Left ventricle myocardium inferior (tissue), 1 donor: ENCODE measurements at regions not wholly inside any gene's neighbourhood (a gene's known extent, or its start where the extent isn't known, plus 50 kb on each side); places are given as distances from the start of the nearest gene placed in this dataset.

ENCODE experiments used
- DNase-seq: peaks from one replicate; pipeline ENCODE4 v3.0.0-alpha.2; 2020
- H3K27ac ChIP-seq: fragments of 200-600 bp; replicated peaks from 2 replicates; pipeline ENCODE4 v1.8.0; 2021
- H3K27me3 ChIP-seq: fragments of 200-600 bp; 2 replicates; pipeline ENCODE4 v1.8.0; 2021; ENCODE audit warnings: low read depth
- H3K36me3 ChIP-seq: fragments of 200-600 bp; 2 replicates; pipeline ENCODE4 v1.8.0; 2021
- H3K4me1 ChIP-seq: fragments of 200-600 bp; 2 replicates; pipeline ENCODE4 v1.8.0; 2021
- H3K4me3 ChIP-seq: fragments of 200-600 bp; 2 replicates; pipeline ENCODE4 v1.8.0; 2021; ENCODE audit warnings: mild to moderate bottlenecking, moderate library complexity
- H3K9me3 ChIP-seq: fragments of 200-600 bp; replicated peaks from 2 replicates; pipeline ENCODE4 v1.8.0; 2021
- intact Hi-C: fragments of 100-400 bp; cut with micrococcal nuclease; formaldehyde crosslinking; loops from one replicate; pipeline ENCODE4 v1.11.0; 2022
- TF ChIP-seq, protein P1 (sequence below): fragments of 200-600 bp; IDR thresholded peaks from 2 replicates; pipeline ENCODE4 v1.8.0; 2021; ENCODE audit warnings: antibody characterized with exemption, mild to moderate bottlenecking, borderline replicate concordance
- donor health status: DM: no; HTN: yes; CAD: no; lungs with severe emphysema.

DNA sequence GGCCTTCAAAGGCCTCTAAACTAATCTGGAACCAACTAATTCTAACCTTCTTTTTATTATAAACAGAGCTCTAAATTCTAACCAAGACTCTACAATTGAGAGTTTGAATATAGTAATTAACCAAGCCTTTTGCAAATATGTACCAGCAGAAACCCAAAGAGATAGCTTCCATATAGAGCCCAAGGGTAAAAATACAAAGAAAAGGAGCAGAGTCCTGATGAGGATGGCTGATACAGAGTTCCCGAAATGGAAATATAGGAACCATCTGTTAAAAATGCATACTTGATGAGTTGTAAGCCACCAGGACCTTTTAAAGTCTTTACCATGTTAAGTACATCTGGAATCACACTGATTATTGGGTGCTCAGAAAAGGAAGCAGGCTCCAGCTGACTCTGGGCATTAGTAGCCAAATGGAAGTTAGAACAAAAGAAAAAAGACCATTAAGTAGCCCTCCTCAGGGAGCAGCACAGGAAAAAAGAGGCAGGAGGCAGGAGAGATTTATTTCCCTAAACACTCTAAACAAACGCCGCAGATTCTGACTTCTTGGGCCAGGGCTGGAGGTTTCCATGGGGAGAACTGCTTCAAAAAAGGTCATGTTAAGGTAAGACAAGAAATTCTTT, 463.1 kb upstream of the FAT3 start:
- intact Hi-C loops = no loop called here
- no peaks in the 10 kb centered on the region for H3K9me3 ChIP-seq
- H3K27ac ChIP-seq = no peak overlapping the region
- H3K4me1 ChIP-seq = no peaks in the 10 kb centered on the region
- no peak overlapping the region for H3K4me3 ChIP-seq
- TF ChIP-seq, protein P1, sequence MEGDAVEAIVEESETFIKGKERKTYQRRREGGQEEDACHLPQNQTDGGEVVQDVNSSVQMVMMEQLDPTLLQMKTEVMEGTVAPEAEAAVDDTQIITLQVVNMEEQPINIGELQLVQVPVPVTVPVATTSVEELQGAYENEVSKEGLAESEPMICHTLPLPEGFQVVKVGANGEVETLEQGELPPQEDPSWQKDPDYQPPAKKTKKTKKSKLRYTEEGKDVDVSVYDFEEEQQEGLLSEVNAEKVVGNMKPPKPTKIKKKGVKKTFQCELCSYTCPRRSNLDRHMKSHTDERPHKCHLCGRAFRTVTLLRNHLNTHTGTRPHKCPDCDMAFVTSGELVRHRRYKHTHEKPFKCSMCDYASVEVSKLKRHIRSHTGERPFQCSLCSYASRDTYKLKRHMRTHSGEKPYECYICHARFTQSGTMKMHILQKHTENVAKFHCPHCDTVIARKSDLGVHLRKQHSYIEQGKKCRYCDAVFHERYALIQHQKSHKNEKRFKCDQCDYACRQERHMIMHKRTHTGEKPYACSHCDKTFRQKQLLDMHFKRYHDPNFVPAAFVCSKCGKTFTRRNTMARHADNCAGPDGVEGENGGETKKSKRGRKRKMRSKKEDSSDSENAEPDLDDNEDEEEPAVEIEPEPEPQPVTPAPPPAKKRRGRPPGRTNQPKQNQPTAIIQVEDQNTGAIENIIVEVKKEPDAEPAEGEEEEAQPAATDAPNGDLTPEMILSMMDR = no peak
- H3K36me3 ChIP-seq = no peaks in the 10 kb centered on the region
- DNase-seq = no peak
- H3K27me3 ChIP-seq = no peaks in the 10 kb centered on the region

DNA sequence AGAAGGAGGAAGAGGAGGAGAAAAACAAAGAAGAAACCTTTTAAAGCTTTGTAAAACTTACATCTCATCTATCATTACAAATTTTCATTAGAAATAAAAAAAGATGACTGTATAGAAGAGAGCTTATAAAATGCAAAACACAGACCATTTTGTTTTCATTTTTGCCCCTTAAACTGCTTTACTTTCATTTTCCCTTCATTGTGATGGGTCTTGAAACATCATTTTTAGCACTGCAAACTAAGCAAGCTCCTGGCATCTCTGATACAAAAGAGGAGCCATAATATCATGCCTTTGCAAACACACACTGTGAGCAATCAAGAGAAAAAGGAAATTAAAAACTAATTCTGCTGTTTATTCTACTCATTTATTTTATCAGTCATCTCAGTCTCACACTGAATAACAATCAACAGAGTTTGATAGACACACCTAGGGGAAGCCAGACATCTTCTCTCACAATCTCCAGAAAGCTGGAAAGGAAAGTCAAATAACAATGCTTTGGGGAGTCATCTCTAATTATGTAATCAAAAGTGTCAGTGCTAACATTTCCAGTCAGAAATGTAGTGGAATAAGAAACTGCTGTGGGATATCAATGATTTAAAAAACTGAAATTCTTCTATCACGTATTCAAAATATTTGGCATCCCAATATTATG, 467.7 kb upstream of the FAT3 start:
- Histone ChIP-seq H3K4me1 (no peaks in the 10 kb centered on the region), H3K27ac (no peak overlapping the region), H3K36me3 (no peaks in the 10 kb centered on the region), H3K27me3 (no peaks in the 10 kb centered on the region), H3K9me3 (peaks cover 5% of the 10 kb centered on the region), H3K4me3 (no peak overlapping the region)
- DNase-seq = no peak
- intact Hi-C loops = no loop called here
- TF ChIP-seq, protein P1 = no peak

DNA sequence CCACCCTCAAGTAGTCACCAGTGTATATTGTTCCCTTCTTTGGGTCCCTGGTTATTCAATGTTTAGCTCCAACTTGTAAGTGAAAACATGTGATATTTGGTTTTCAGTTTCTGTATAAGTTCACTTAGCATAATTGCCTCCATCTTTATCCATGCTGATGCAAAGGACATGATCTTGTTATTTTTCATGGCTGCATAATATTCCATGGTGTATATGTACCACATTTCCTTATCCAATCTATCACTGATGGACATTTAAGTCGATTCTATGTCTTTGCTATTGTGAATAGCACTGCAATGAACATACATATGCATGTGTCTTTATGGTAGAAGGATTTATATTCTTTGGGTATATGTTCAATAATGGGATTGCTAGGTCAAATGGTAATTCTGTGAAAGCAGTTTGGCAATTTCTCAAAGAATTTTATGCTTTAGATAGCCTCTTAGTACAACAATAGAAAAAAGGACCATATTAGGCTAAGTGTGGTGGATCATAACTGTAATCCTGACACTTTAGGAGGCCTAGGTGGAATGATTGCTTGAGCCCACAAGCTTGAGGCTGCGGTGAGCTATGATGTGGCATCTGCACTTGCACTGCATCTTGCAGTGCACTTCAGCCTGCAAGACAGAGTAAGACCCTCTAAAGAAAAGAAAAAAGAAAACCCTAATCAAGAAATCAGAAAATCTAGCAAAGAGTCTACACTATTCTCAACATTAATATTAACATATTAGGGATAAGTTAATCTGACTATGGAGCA, 468.5 kb upstream of the FAT3 start:
- Histone ChIP-seq H3K4me1 (no peaks in the 10 kb centered on the region), H3K9me3 (peaks cover 5% of the 10 kb centered on the region), H3K4me3 (no peak overlapping the region), H3K36me3 (no peaks in the 10 kb centered on the region), H3K27me3 (no peaks in the 10 kb centered on the region), H3K27ac (no peak overlapping the region)
- TF ChIP-seq, protein P1 = no peak
- intact Hi-C loops = no loop called here
- DNase-seq = no peak

DNA sequence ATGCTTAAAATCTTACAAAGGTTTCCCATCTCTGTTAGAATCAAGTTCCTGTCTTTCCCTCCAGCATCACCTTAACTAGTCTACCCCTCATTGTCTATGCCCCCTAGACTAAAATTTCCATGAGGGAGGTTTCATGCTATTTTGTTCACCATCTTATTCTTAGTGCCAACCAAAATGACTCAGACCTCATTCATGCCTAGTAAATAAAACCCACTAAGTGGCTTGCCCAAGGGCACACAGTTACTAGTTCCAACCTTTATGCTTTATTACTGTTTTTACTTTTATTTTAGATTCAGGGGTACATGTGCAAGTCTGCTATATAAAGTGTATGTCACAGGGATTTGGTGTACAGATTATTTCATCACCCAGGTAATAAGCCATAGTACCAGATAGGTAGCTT, 469.1 kb upstream of the FAT3 start:
- no peaks in the 10 kb centered on the region for H3K4me1 ChIP-seq
- intact Hi-C loops = no loop called here
- H3K4me3 ChIP-seq = no peak overlapping the region
- no peak overlapping the region for H3K27ac ChIP-seq
- no peaks in the 10 kb centered on the region for H3K27me3 ChIP-seq
- no peak for DNase-seq
- no peaks in the 10 kb centered on the region for H3K36me3 ChIP-seq
- peaks cover 5% of the 10 kb centered on the region for H3K9me3 ChIP-seq
- TF ChIP-seq, protein P1 = no peak

DNA sequence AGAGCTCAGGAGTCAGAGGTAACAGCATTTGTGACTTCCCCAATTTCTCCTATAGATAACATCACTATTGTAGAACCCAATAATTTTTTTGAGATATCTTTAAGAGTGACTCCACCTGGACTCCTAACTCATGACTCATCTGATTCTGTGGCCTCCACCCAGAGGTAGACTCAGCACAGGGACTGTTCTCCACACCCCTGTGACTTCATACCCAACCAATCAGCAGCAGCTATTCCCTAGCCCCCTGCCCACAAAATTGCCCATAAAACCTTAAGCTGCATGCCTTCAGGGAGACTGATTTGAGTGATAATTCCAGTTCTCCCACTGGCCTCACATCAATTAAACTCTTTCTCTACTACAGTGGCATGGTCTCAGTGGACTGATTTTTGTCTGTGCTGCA, 475.4 kb upstream of the FAT3 start:
- Histone ChIP-seq H3K4me1 (no peaks in the 10 kb centered on the region), H3K9me3 (no peaks in the 10 kb centered on the region), H3K27ac (no peak overlapping the region), H3K4me3 (no peak overlapping the region), H3K27me3 (no peaks in the 10 kb centered on the region), H3K36me3 (no peaks in the 10 kb centered on the region)
- intact Hi-C loops = no loop called here
- DNase-seq = no peak
- TF ChIP-seq, protein P1 = no peak
